Esophagus squamous epithelium (tissue), 5 donors: ENCODE measurements at regions not wholly inside any gene's neighbourhood (a gene's known extent, or its start where the extent isn't known, plus 50 kb on each side); places are given as distances from the start of the nearest gene placed in this dataset.

ENCODE experiments used
- DNase-seq: peaks from one replicate; lab custom pipeline; 2025; lab: John Stamatoyannopoulos, UW
- H3K27ac ChIP-seq, 4 donors: fragments of 200-600 bp; sonication (generic); one replicate each; pipeline ENCODE4 v1.5.1; 2016 to 2019; ENCODE audit warnings: mild to moderate bottlenecking in 1 of 4
- H3K27me3 ChIP-seq, 4 donors: fragments of 200-600 bp; sonication (generic); 1 replicate in 3 of 4; 2 replicates in 1 of 4; pipeline versions ENCODE4 v1.5.1 to v1.6.0; 2017 to 2021; ENCODE audit warnings: antibody characterized with exemption in 1 of 4
- H3K36me3 ChIP-seq, 3 donors: fragments of 200-600 bp; sonication (generic); one replicate each; pipeline ENCODE4 v1.5.1; 2016 to 2019
- H3K4me1 ChIP-seq, 3 donors: fragments of 200-600 bp; sonication (generic); one replicate each; pipeline ENCODE4 v1.5.1; 2017 to 2019
- H3K4me3 ChIP-seq, 4 donors: fragments of 200-600 bp; sonication (generic); 1 replicate in 3 of 4; 2 replicates in 1 of 4; pipeline ENCODE4 v1.5.1; 2016 to 2019; ENCODE audit warnings: mild to moderate bottlenecking in 2 of 4, moderate library complexity in 1 of 4
- H3K9me3 ChIP-seq, 3 donors: fragments of 200-600 bp; sonication (generic); one replicate each; pipeline ENCODE4 v1.5.1; 2016 to 2019
- POLR2A ChIP-seq, 4 donors: fragments of 450-650 bp; IDR thresholded peaks; one replicate each; pipeline ENCODE4 v1.6.1; 2017; ENCODE audit warnings: antibody characterized with exemption in 4 of 4, mild to moderate bottlenecking in 4 of 4, moderate library complexity in 3 of 4
- WGBS, 2 donors: methylation state at CpG; one replicate each; pipeline ENCODE4 v1.1.5; 2018; 5-methylcytosine and 5-hydroxymethylcytosine counted together
- intact Hi-C: fragments of 100-400 bp; cut with DNase I; formaldehyde crosslinking; loops from one replicate; pipeline ENCODE4 v1.15.0; 2022
- TF ChIP-seq, protein P1 (sequence below), 6 experiments: fragments of 450-650 bp in 4 of 6; fragments of 200-600 bp in 2 of 6; sonication (generic) in 2 of 6; IDR thresholded peaks; one replicate each; pipeline ENCODE4 v1.5.1; 2016 to 2019; ENCODE audit warnings: antibody characterized with exemption in 6 of 6, mild to moderate bottlenecking in 4 of 6, moderate library complexity in 4 of 6
- donor health status: DM: yes; HTN: yes; CAD: no.

DNA sequence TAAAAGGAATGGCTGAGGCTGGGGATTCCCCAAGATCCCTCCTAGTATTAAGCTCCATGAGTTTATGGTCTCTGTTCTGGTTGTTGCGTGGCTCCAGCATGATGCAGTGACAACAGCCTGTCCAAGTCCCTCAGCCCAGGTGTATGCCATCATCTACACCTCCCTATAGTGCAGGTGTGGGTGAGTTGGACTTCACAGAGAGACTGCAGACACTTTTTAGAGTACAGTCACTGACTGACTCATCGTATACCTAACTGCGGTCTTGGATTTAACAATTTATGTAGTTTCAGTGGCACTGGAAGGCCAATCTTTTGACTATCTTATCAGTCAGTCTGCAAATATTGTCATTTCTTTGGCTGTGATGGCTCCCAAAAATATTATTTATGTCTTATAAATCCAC is 415.0 kb downstream of the TMX3 start:
- 52 to 73% methylated on average over 3 of the region's 3 CpGs for WGBS, 2 donors
- no peak overlapping the region for H3K27ac ChIP-seq
- DNase-seq = no peak

DNA sequence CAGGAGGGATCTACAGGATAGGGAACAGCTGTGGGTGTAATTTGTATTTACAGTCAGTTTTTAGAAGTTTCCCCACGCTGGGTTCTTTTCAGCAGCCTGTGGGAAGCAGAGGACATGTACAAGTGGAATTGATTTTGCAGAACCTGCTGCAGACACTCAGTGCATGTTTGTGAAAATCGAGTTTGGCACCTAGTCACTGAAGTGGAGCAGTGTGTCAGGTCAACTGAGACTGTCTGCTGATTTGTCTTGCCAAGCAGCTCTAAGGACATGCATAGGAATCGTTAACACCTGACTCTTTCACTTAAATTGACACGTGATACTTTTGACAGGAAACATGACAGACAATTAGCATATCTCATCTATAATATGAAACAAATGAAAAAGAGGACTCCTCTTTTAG is 416.6 kb downstream of the TMX3 start:
- 29 to 37% methylated on average over 4 of the region's 4 CpGs for WGBS, 2 donors
- Histone ChIP-seq H3K4me1 (no peaks in the 10 kb centered on the region), H3K27me3 (no peaks in the 10 kb centered on the region), H3K36me3 (no peaks in the 10 kb centered on the region), H3K9me3 (no peaks in the 10 kb centered on the region), H3K27ac (no peak overlapping the region), H3K4me3 (no peak overlapping the region)
- intact Hi-C loops = no loop called here
- DNase-seq = no peak
- TF ChIP-seq, protein P1, sequence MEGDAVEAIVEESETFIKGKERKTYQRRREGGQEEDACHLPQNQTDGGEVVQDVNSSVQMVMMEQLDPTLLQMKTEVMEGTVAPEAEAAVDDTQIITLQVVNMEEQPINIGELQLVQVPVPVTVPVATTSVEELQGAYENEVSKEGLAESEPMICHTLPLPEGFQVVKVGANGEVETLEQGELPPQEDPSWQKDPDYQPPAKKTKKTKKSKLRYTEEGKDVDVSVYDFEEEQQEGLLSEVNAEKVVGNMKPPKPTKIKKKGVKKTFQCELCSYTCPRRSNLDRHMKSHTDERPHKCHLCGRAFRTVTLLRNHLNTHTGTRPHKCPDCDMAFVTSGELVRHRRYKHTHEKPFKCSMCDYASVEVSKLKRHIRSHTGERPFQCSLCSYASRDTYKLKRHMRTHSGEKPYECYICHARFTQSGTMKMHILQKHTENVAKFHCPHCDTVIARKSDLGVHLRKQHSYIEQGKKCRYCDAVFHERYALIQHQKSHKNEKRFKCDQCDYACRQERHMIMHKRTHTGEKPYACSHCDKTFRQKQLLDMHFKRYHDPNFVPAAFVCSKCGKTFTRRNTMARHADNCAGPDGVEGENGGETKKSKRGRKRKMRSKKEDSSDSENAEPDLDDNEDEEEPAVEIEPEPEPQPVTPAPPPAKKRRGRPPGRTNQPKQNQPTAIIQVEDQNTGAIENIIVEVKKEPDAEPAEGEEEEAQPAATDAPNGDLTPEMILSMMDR (IDR thresholded peaks at IDR 0.05) = no peak
- no peak for TF ChIP-seq POLR2A (IDR thresholded peaks at IDR 0.05)

More for the DNA sequence above, 415.0 kb downstream of the TMX3 start:
- Histone ChIP-seq H3K9me3 (no peaks in the 10 kb centered on the region), H3K36me3 (no peaks in the 10 kb centered on the region), H3K4me1 (no peaks in the 10 kb centered on the region), H3K27me3 (no peaks in the 10 kb centered on the region), H3K4me3 (no peak overlapping the region)
- TF ChIP-seq, protein P1 (IDR thresholded peaks at IDR 0.05) = no peak
- no peak for TF ChIP-seq POLR2A (IDR thresholded peaks at IDR 0.05)
- intact Hi-C loops = no loop called here

DNA sequence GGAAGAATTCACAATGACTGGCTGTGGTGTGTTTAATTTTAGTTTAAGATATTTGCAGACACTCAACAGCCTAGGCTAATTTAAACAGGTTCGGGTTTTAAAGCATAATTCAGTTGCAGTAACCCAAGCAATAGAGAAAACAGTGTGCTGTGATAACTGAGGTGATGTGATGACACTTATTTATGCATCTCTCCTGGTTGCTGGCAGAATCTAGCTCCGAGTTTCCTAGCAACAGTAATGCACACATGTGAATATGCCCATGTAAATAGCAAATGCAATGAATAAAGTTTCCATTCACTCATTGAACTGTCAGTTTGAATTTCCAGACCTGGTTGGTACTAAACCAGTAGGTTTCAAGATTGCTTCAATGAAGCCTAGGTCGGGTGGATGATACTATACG is 426.5 kb downstream of the TMX3 start:
- Histone ChIP-seq H3K4me3 (no peak overlapping the region), H3K36me3 (no peaks in the 10 kb centered on the region), H3K27me3 (no peaks in the 10 kb centered on the region), H3K9me3 (no peaks in the 10 kb centered on the region), H3K27ac (no peak overlapping the region), H3K4me1 (no peaks in the 10 kb centered on the region)
- WGBS, 2 donors = 59 to 63% methylated on average over 4 of the region's 4 CpGs
- DNase-seq = no peak
- TF ChIP-seq, protein P1 (IDR thresholded peaks at IDR 0.05) = no peak
- no peak for TF ChIP-seq POLR2A (IDR thresholded peaks at IDR 0.05)
- intact Hi-C loops = no loop called here

DNA sequence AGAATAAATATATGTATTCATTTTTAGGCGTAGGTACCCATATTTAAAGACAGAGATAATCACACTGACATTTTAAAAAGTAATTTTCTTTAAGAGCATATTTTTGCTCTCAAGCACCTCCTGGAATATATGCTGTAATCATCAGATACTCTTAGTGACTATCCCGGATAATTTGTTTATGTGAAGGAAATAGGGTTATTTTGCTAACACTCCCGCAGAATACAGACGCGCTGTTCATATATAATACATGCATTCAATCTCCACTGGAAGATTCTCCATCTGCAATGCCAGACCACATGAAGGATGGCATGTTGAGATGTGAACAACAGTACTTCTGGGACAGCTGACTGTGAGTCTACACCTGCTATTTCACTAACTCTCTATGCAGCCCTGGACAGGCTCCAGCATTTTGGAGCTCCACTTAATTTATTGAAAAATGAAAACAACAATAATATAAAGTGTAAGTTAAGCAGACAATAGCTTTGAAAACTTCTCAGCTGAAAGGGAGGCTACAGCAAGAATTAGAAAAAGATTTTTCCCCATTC is 430.6 kb downstream of the TMX3 start:
- H3K36me3 ChIP-seq = no peaks in the 10 kb centered on the region
- H3K9me3 ChIP-seq = no peaks in the 10 kb centered on the region
- H3K4me1 ChIP-seq = no peaks in the 10 kb centered on the region
- no peak overlapping the region for H3K4me3 ChIP-seq
- TF ChIP-seq, protein P1 (IDR thresholded peaks at IDR 0.05) = no peak
- no peak for TF ChIP-seq POLR2A (IDR thresholded peaks at IDR 0.05)
- intact Hi-C loops = no loop called here
- no peak overlapping the region for H3K27ac ChIP-seq
- DNase-seq = no peak
- whole genome bisulfite sequencing, 2 donors = 65 to 75% methylated on average over 5 of the region's 5 CpGs
- no peaks in the 10 kb centered on the region for H3K27me3 ChIP-seq

DNA sequence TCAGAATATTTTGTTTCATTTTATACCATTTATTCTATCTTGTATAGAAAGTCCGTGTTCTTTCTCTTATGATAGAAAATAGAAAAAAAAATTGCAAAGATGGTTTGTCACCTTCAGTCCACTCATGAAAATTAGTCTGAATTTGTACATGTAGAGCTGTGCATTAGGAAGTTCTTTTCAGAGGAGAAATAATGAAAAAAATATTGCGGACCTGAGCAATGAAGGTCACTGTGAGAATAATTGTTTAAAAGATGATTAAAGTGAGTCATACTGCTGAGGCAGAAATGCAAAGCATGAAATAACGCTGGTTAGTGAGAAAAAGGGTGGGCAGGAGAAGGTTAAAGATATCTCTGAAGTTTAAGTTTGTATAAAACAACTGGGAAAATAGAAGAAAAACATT is 431.1 kb downstream of the TMX3 start:
- intact Hi-C loops = no loop called here
- Histone ChIP-seq H3K36me3 (no peaks in the 10 kb centered on the region), H3K4me1 (no peaks in the 10 kb centered on the region), H3K4me3 (no peak overlapping the region), H3K27ac (no peak overlapping the region), H3K27me3 (no peaks in the 10 kb centered on the region), H3K9me3 (no peaks in the 10 kb centered on the region)
- 44 to 68% methylated on average over 3 of the region's 3 CpGs for WGBS, 2 donors
- no peak for DNase-seq
- no peak for TF ChIP-seq POLR2A (IDR thresholded peaks at IDR 0.05)
- TF ChIP-seq, protein P1 (IDR thresholded peaks at IDR 0.05) = no peak
